AG04450 (cell line): ENCODE measurements at regions not wholly inside any gene's neighbourhood (a gene's known extent, or its start where the extent isn't known, plus 50 kb on each side); places are given as distances from the start of the nearest gene placed in this dataset.

ENCODE experiments used
- CTCF ChIA-PET: fragments of 300-600, 350-600 bp; formaldehyde crosslinking; extraction: SDS; loops from one replicate; lab custom pipeline; 2022; ENCODE audit warnings: antibody characterized with exemption, inconsistent platforms; lab: Charles Lee
- POLR2A ChIA-PET: fragments of 350-600 bp; formaldehyde crosslinking; extraction: SDS; loops from one replicate; lab custom pipeline; 2021; ENCODE audit warnings: antibody characterized with exemption, inconsistent platforms; lab: Yijun Ruan, JAX
- DNase-seq: peaks from one replicate; pipeline ENCODE4 v3.0.0-alpha.2; 2011; ENCODE audit warnings: low read depth, low spot score
- H3K27ac ChIP-seq: one replicate; pipeline ENCODE4 v1.5.1; 2012; ENCODE audit warnings: low read depth, low read length, control low read depth
- H3K27me3 ChIP-seq: one replicate; pipeline ENCODE4 v1.6.0; 2012; ENCODE audit warnings: low read length; ENCODE audit not compliant: control insufficient read depth, insufficient read depth
- H3K4me3 ChIP-seq: 2 replicates; pipeline ENCODE4 v1.5.1; 2011; ENCODE audit warnings: mild to moderate bottlenecking, low read depth, low read length, control low read depth
- H3K9me3 ChIP-seq: 2 replicates; pipeline ENCODE4 v1.5.1; 2012; ENCODE audit warnings: low read length; ENCODE audit not compliant: control insufficient read depth, insufficient read depth
- TF ChIP-seq, protein P1 (sequence below): IDR thresholded peaks from 2 replicates; pipeline ENCODE4 v1.5.1; 2011; ENCODE audit warnings: low read depth, low read length, control low read depth, inconsistent platforms

DNA sequence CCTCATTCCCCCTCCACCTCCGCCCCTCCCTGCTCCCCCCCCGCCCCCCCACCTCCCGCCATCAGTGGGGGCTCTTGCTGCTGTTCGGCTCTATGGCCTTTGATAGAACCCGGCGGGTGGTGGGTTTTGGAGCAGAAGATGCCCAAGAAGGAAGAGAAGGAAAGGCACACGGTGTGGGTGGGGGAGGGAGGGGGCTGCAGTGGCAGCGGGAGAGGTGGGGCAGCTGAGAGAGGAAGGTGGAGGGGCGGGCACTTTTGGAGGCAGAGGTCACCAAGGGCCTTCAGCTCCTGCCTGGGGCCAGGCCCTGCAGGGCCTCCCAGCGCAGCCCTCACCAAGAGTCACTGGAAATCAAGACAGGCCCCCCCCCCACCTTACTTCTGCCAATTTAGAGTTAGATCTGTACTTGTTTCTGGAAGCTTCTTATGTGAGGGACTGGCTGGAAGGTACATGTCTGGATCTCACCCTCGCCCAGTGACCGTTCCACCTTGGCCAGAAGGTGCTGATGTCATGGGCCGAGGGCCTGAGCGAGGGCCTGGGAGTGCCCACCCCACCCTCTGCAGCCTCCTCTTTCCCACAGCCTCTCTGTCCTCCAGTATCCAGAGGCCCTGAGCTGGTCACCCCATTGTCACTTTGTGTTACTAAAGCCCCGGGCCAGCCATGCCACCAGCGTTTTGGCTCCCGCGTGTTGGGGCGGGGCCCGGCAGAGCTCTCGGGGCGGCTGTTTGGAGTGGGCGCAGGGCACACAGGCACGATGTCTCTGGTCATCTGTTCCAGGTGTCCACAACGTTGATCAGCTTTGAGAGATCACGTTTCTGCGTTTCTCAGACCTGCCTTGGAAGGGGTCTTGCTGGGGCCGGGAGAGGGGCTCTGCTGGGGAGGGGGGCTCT lies 153.9 kb downstream of the KIF26A start:
- Histone ChIP-seq H3K27ac (no peak overlapping the region), H3K9me3 (peaks cover 96% of the 10 kb centered on the region), H3K4me3 (no peak overlapping the region), H3K27me3 (no peaks in the 10 kb centered on the region)
- TF ChIP-seq, protein P1, sequence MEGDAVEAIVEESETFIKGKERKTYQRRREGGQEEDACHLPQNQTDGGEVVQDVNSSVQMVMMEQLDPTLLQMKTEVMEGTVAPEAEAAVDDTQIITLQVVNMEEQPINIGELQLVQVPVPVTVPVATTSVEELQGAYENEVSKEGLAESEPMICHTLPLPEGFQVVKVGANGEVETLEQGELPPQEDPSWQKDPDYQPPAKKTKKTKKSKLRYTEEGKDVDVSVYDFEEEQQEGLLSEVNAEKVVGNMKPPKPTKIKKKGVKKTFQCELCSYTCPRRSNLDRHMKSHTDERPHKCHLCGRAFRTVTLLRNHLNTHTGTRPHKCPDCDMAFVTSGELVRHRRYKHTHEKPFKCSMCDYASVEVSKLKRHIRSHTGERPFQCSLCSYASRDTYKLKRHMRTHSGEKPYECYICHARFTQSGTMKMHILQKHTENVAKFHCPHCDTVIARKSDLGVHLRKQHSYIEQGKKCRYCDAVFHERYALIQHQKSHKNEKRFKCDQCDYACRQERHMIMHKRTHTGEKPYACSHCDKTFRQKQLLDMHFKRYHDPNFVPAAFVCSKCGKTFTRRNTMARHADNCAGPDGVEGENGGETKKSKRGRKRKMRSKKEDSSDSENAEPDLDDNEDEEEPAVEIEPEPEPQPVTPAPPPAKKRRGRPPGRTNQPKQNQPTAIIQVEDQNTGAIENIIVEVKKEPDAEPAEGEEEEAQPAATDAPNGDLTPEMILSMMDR: no peak
- ChIA-PET CTCF (no interaction called here), POLR2A (no interaction called here)
- no peak for DNase-seq

DNA sequence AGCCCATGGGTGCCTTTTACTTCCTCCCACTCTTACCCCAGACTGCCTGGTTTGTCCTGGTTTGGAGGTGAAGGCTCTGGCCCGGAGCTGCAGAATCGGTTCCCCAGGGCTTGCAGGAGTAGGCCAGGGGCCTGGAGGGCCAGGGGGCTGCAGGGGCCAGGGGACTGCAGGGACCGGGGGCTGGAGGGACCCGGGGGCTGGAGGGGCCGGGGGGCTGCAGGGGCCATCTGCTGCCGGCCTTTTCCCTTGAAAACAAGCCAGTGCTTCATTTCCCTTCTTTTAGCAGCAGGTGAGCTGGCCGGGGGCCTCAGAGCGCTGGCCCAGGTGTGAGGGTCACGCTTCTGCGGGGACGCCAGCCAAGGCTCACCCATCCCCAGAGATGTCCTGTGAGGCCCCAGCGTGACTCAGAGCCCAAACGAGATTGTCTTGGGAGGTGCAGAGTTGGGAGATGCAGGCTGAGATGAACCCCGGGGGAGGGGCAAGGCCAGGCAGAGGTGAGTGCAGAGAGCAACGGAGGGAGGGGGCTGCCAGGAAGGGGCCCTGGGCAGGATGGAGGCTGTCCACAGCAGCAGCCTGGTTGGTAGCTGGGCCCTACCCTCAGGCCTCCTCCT lies 154.9 kb downstream of the KIF26A start:
- POLR2A ChIA-PET: no interaction called here
- Histone ChIP-seq H3K27me3 (no peaks in the 10 kb centered on the region), H3K4me3 (no peak overlapping the region), H3K9me3 (peaks cover 96% of the 10 kb centered on the region), H3K27ac (no peak overlapping the region)
- no peak for DNase-seq
- CTCF ChIA-PET: no interaction called here
- TF ChIP-seq, protein P1: no peak

DNA sequence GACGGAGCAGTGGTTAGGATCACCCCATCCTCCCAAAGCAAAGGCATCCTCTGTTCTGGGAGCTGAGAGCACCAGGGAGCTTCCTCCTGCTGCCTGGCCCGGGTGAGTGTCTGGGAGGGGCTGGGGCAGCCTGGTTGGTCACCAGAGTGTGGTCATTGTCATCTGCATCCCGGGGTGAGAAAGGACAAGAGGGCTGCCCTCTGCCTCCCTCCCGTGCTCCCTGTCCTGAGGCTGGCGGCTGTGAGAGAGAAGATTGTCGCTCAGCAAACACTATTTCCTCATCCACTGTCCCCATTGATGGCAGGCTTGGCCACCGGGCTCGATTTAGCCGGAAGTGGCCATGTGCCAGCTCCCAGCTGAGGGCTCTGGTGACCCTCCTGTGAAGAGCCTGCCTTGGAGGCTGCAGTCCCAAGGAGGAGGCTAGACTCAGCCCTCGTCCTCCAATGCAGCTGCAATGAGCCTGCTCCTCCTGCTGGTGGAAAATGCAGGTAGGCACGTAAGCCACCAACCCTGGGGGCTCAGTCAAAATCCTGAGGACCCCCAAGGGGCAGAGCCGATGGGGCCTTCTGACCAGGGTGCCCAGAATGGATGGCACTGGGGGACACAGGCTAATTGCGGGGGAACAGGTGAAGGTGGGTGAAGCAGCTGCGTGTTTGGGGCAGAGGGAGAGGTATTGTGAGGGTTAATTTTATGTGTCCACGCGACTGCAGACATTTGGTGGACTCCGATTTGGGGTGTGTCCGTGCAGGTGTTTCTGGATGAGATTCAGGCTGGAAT lies 155.7 kb downstream of the KIF26A start:
- TF ChIP-seq, protein P1: no peak
- POLR2A ChIA-PET: no interaction called here

DNA sequence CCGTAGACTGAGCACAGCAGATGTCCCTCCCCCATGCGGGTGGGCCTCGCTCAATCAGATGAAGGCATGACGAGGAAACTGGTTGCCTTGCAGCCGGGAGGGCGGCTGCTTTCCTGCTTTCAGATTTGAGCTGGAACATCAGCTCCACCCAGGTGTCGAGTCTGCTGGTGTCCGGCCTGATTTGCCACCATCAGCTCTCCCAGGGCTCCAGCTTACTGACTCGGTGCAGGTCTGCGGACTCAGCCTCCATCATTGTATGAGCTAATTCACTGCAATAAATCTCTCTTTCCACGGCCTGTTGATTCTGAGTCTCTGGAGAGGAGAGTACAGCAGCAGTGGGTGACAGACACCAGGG lies 156.2 kb downstream of the KIF26A start:
- Histone ChIP-seq H3K27ac (no peak overlapping the region), H3K27me3 (no peaks in the 10 kb centered on the region), H3K9me3 (peaks cover 91% of the 10 kb centered on the region), H3K4me3 (no peak overlapping the region)
- CTCF ChIA-PET: no interaction called here
- POLR2A ChIA-PET: no interaction called here
- TF ChIP-seq, protein P1: no peak
- no peak for DNase-seq

More for the DNA sequence above, 155.7 kb downstream of the KIF26A start:
- Histone ChIP-seq H3K4me3 (no peak overlapping the region), H3K27me3 (no peaks in the 10 kb centered on the region), H3K9me3 (peaks cover 93% of the 10 kb centered on the region), H3K27ac (no peak overlapping the region)
- DNase-seq: no peak
- CTCF ChIA-PET: no interaction called here
